ENCODE measurements at regions not wholly inside any gene's neighbourhood (a gene's known extent, or its start where the extent isn't known, plus 50 kb on each side); places are given as distances from the start of the nearest gene placed in this dataset.

DNA sequence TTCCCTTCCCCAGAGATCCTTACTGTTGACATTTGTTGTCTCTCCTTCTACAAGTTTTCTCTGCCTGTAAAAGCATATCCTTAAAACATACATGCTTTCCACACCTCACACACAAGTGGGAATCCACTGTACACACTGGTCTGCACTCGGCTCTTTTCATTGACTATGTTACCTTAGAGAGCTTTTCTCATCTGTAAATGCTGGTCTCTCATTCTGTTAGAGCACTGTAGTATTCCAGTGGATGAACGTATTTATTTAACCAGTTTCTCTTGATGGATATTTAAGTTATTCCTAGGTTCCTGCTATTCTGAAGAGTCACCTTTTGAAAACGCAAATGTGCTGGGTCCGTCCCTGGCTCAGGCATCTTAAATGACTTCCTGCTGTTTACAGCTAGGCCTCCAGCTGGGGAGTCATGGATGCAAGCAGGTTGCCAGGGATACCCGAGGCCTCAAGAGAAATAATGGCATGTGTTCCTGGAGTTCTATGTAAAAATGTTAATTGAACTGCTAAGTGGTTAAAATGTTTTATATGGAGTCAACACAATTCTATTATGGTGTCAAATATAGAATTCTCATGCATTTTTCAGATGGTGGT is 61.1 kb upstream of the TGM3 start:
- DNase-seq (ENCODE audit: low read depth in 4 of 6, low spot score in 6 of 6) = peak in 4 of 6 donors; percentile 59 to 95 (median 62)
- peaks cover 15% of the 10 kb centered on the region for H3K4me1 ChIP-seq (ENCODE audit: control insufficient read depth, insufficient read depth, low read length)
- 10% methylated on average over 3 of the region's 5 CpGs for WGBS (ENCODE audit: insufficient coverage)

DNA sequence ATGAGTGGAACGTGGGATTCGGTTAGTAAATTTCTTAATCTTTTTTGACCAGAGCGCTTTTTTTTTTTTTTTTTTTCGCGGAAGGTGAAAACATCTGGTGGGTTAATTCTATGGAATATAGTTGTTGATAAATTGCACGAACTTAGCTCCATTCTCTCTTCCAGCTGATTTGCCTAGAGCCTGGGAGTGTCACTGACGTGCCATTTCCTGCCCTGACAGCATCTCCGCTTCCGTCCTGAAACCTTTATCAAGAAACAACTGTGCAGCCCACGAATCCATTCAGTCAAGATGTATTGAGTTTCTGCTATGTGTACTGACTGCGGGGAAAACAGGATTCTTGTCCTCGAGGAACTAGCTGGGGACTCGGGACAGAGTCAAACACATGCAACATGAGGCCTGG is 59.5 kb upstream of the TGM3 start:
- H3K4me1 ChIP-seq (ENCODE audit: control insufficient read depth, insufficient read depth, low read length) = peaks cover 15% of the 10 kb centered on the region
- no peaks in the 10 kb centered on the region for H3K9me3 ChIP-seq (ENCODE audit: control insufficient read depth, insufficient read depth, low read length)
- 75% methylated on average over 6 of the region's 13 CpGs for WGBS (ENCODE audit: insufficient coverage)
- no peaks in the 10 kb centered on the region for H3K36me3 ChIP-seq (ENCODE audit: control insufficient read depth, insufficient read depth, low read length)
- no peaks in the 10 kb centered on the region for H3K27me3 ChIP-seq (ENCODE audit: control insufficient read depth, insufficient read depth, low read length)
- no peak overlapping the region for H3K27ac ChIP-seq (ENCODE audit: low read depth, low read length)
- H3K4me3 ChIP-seq (ENCODE audit: low read depth, low read length) = no peak overlapping the region
- DNase-seq (ENCODE audit: low read depth in 4 of 6, low spot score in 6 of 6) = peak in 1 of 6 donors; percentile 14

More for the DNA sequence above, 61.1 kb upstream of the TGM3 start:
- no peak overlapping the region for H3K4me3 ChIP-seq (ENCODE audit: low read depth, low read length)
- no peaks in the 10 kb centered on the region for H3K9me3 ChIP-seq (ENCODE audit: control insufficient read depth, insufficient read depth, low read length)
- no peak overlapping the region for H3K27ac ChIP-seq (ENCODE audit: low read depth, low read length)
- H3K27me3 ChIP-seq (ENCODE audit: control insufficient read depth, insufficient read depth, low read length) = no peaks in the 10 kb centered on the region
- no peaks in the 10 kb centered on the region for H3K36me3 ChIP-seq (ENCODE audit: control insufficient read depth, insufficient read depth, low read length)

DNA sequence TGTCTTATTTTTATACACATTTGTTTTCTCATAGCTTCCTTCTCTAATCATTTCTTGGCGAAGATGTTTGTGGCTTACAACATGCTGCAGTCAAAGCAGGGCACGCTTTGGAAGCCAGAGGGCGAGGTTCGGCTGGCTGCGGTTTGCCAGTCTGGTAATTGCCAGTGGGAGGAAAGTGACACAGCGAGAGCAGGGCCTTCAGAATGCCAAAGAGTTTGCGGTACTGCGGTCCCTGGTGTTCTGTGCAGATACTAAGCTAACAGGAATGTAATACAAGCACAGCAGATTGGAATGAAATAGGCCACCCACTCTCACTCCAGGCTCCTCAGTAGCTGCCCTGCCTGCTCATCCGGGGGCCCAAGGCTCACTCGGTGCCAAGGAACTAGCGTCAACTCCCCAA is 58.7 kb upstream of the TGM3 start:
- Histone ChIP-seq H3K36me3 (ENCODE audit: control insufficient read depth, insufficient read depth, low read length) (no peaks in the 10 kb centered on the region), H3K4me3 (ENCODE audit: low read depth, low read length) (no peak overlapping the region), H3K4me1 (ENCODE audit: control insufficient read depth, insufficient read depth, low read length) (peaks cover 15% of the 10 kb centered on the region), H3K27me3 (ENCODE audit: control insufficient read depth, insufficient read depth, low read length) (no peaks in the 10 kb centered on the region), H3K9me3 (ENCODE audit: control insufficient read depth, insufficient read depth, low read length) (no peaks in the 10 kb centered on the region), H3K27ac (ENCODE audit: low read depth, low read length) (no peak overlapping the region)
- WGBS (ENCODE audit: insufficient coverage) = 42% methylated on average over 8 of the region's 11 CpGs
- peak in 2 of 6 donors; percentile 41 to 78 for DNase-seq (ENCODE audit: low read depth in 4 of 6, low spot score in 6 of 6)

DNA sequence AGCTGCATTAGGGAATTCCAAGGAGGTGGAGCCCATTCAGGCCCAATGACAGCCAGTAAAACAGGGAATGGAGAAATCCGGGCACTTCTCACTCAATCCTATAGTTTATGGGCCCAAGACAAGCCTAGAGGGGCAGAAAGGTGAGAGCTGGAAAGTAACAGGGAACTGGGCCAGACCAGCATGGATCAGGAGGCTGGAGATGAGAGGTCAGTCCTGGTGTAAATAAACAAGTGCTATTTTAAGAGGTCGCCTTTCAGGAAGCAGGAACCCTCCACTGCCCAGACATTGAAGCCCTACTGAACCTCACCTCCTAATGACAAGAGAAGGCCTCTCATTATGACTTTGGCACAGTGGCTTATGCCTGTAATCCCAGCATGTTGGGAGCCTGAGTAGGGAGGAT is 57.2 kb upstream of the TGM3 start:
- no peaks in the 10 kb centered on the region for H3K36me3 ChIP-seq (ENCODE audit: control insufficient read depth, insufficient read depth, low read length)
- 83% methylated on average over 1 of the region's 2 CpGs for WGBS (ENCODE audit: insufficient coverage)
- H3K4me3 ChIP-seq (ENCODE audit: low read depth, low read length) = no peak overlapping the region
- no peak for DNase-seq (ENCODE audit: low read depth in 4 of 6, low spot score in 6 of 6)
- H3K9me3 ChIP-seq (ENCODE audit: control insufficient read depth, insufficient read depth, low read length) = no peaks in the 10 kb centered on the region
- no peak overlapping the region for H3K27ac ChIP-seq (ENCODE audit: low read depth, low read length)
- H3K4me1 ChIP-seq (ENCODE audit: control insufficient read depth, insufficient read depth, low read length) = peaks cover 15% of the 10 kb centered on the region
- no peaks in the 10 kb centered on the region for H3K27me3 ChIP-seq (ENCODE audit: control insufficient read depth, insufficient read depth, low read length)

DNA sequence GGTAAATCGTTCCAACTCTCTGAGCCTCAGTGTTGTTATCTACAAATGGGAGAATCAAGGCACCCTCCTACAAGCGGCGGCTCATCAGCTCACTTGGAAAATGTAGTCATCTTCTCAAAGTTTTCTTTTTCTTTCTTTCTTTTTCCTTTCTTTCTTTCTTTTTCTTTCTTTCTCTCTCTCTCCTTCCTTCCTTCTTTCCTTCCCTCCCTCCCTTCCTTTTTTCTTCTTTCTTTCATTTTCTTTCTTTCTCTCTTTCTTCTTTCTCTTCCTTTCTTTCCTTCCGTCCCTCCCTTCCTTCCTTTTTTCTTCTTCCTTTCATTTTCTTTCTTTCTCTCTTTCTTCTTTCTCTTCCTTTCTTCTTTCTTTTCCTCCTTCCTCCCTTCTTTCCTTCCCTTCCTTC is 55.0 kb upstream of the TGM3 start:
- Histone ChIP-seq H3K4me1 (ENCODE audit: control insufficient read depth, insufficient read depth, low read length) (peaks cover 14% of the 10 kb centered on the region), H3K9me3 (ENCODE audit: control insufficient read depth, insufficient read depth, low read length) (no peaks in the 10 kb centered on the region), H3K27me3 (ENCODE audit: control insufficient read depth, insufficient read depth, low read length) (no peaks in the 10 kb centered on the region), H3K27ac (ENCODE audit: low read depth, low read length) (no peak overlapping the region), H3K36me3 (ENCODE audit: control insufficient read depth, insufficient read depth, low read length) (no peaks in the 10 kb centered on the region), H3K4me3 (ENCODE audit: low read depth, low read length) (no peak overlapping the region)
- DNase-seq (ENCODE audit: low read depth in 4 of 6, low spot score in 6 of 6) = no peak
- WGBS (ENCODE audit: insufficient coverage) = 100% methylated on average over 2 of the region's 4 CpGs

DNA sequence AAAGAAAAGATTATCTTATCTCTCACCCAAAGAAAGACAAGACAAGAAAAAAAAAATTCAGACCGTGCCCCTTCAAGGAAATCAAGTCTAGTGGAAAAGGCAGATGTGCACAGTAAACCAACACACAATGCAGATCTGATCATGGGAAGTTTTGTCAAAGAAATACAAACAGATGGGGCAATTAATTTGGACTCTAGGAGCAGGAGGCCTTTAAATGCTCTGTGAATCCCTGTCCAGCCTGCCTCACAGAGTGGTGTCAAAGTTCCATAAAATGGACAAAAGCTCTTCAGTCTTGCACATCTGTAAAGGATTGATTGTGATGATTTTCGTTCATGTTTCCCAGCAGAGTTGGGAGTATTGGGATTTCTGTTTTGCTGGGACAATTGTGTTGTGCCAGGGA is 53.1 kb upstream of the TGM3 start:
- WGBS (ENCODE audit: insufficient coverage) = 80% methylated on average over 1 of the region's 2 CpGs
- Histone ChIP-seq H3K27me3 (ENCODE audit: control insufficient read depth, insufficient read depth, low read length) (no peaks in the 10 kb centered on the region), H3K9me3 (ENCODE audit: control insufficient read depth, insufficient read depth, low read length) (no peaks in the 10 kb centered on the region), H3K4me3 (ENCODE audit: low read depth, low read length) (no peak overlapping the region), H3K36me3 (ENCODE audit: control insufficient read depth, insufficient read depth, low read length) (no peaks in the 10 kb centered on the region), H3K4me1 (ENCODE audit: control insufficient read depth, insufficient read depth, low read length) (peaks cover 12% of the 10 kb centered on the region), H3K27ac (ENCODE audit: low read depth, low read length) (no peak overlapping the region)
- no peak for DNase-seq (ENCODE audit: low read depth in 4 of 6, low spot score in 6 of 6)

DNA sequence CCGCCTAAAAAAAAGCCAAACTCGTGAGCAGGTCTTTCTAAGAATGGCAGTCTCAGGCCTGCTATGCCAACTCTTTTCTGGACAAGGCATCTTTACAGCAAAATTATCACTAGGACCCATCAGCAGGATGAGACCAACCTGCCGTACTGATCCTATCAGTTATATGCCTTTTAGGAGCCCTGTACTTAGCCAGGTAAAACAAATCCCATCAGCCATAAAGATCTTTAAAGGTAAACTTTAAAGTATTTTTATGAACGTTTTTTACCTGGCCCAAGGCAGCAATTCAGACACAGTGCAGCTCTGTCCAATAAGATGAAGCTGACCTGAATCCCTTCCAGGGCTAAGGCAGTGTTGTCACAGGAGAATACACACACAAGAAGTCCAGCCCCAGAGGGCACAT is 51.3 kb upstream of the TGM3 start:
- no peak for DNase-seq (ENCODE audit: low read depth in 4 of 6, low spot score in 6 of 6)
- WGBS (ENCODE audit: insufficient coverage) = 25% methylated on average over 1 of the region's 4 CpGs
- H3K36me3 ChIP-seq (ENCODE audit: control insufficient read depth, insufficient read depth, low read length) = no peaks in the 10 kb centered on the region

DNA sequence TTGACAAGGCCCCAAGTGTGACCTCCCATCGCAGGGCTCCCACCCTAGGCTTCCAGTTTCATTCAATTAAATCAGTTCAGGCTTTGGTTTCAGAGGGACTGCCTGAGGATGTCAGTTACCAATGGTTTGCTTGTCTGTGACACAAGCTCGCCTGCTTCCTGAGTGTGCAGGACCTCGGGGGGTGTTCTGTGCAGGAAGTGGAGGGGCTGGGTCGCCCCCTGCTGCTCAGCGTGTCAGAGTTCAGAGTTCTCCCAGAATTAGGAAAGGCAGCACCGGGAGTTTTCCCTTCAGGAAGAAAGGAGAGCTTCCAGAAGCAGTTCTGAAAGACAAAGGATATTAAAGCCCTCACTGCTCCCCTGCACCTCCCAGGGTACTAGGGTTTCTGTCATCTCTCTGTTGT is 50.8 kb upstream of the TGM3 start:
- DNase-seq (ENCODE audit: low read depth in 4 of 6, low spot score in 6 of 6) = peak in 1 of 6 donors; percentile 7
- no peak overlapping the region for H3K4me3 ChIP-seq (ENCODE audit: low read depth, low read length)
- WGBS (ENCODE audit: insufficient coverage) = 14% methylated on average over 6 of the region's 6 CpGs

More for the DNA sequence above, 51.3 kb upstream of the TGM3 start:
- Histone ChIP-seq H3K27me3 (ENCODE audit: control insufficient read depth, insufficient read depth, low read length) (no peaks in the 10 kb centered on the region), H3K4me1 (ENCODE audit: control insufficient read depth, insufficient read depth, low read length) (peaks cover 12% of the 10 kb centered on the region), H3K9me3 (ENCODE audit: control insufficient read depth, insufficient read depth, low read length) (no peaks in the 10 kb centered on the region), H3K27ac (ENCODE audit: low read depth, low read length) (no peak overlapping the region), H3K4me3 (ENCODE audit: low read depth, low read length) (no peak overlapping the region)

DNA sequence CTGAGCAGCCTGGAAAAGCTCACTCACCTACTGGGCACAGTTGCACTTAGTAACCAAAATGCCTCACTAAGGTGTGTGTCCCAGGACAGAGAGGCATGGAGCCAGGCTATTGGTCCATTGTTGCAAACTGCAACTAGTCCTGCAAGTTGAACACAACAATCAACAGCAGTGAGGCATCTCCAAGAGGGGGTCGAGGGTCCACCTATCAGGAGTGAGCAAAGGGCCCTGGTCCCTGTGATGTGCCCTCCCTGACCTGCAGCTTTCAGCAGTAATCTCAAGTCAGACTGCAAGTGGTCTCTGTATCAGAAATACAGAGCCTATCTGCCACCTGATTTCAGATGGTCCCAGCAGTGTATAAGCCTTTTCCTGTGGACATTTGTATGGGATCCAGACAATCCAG is 50.2 kb upstream of the TGM3 start:
- Histone ChIP-seq H3K4me3 (ENCODE audit: low read depth, low read length) (no peak overlapping the region), H3K27me3 (ENCODE audit: control insufficient read depth, insufficient read depth, low read length) (no peaks in the 10 kb centered on the region), H3K9me3 (ENCODE audit: control insufficient read depth, insufficient read depth, low read length) (no peaks in the 10 kb centered on the region), H3K36me3 (ENCODE audit: control insufficient read depth, insufficient read depth, low read length) (no peaks in the 10 kb centered on the region), H3K4me1 (ENCODE audit: control insufficient read depth, insufficient read depth, low read length) (peaks cover 12% of the 10 kb centered on the region), H3K27ac (ENCODE audit: low read depth, low read length) (no peak overlapping the region)
- no peak for DNase-seq (ENCODE audit: low read depth in 4 of 6, low spot score in 6 of 6)
- 23% methylated on average over 1 of the region's 1 CpG for WGBS (ENCODE audit: insufficient coverage)

More for the DNA sequence above, 50.8 kb upstream of the TGM3 start:
- no peak overlapping the region for H3K27ac ChIP-seq (ENCODE audit: low read depth, low read length)
- no peaks in the 10 kb centered on the region for H3K36me3 ChIP-seq (ENCODE audit: control insufficient read depth, insufficient read depth, low read length)
- H3K9me3 ChIP-seq (ENCODE audit: control insufficient read depth, insufficient read depth, low read length) = no peaks in the 10 kb centered on the region
- no peaks in the 10 kb centered on the region for H3K27me3 ChIP-seq (ENCODE audit: control insufficient read depth, insufficient read depth, low read length)
- H3K4me1 ChIP-seq (ENCODE audit: control insufficient read depth, insufficient read depth, low read length) = peaks cover 12% of the 10 kb centered on the region

All from spinal cord (tissue), 9 donors.